HEK293 (cell line): ENCODE measurements at regions not wholly inside any gene's neighbourhood (a gene's known extent, or its start where the extent isn't known, plus 50 kb on each side); places are given as distances from the start of the nearest gene placed in this dataset.

Source experiments
- CTCF ChIP-seq: fragments of 450-650 bp; formaldehyde crosslinking; IDR thresholded peaks from 2 replicates; pipeline ENCODE4 v1.5.1; 2016; ENCODE audit warnings: missing biosample characterization, missing genetic modification characterization
- TCF7L2 ChIP-seq: IDR thresholded peaks from 2 replicates; pipeline ENCODE4 v1.6.1; 2011; ENCODE audit warnings: low read depth, mild to moderate bottlenecking, inconsistent platforms, low read length, moderate library complexity, borderline replicate concordance
- ZBTB49 ChIP-seq: fragments of 450-650 bp; formaldehyde crosslinking; IDR thresholded peaks from 2 replicates; pipeline ENCODE4 v1.5.1; 2016; ENCODE audit warnings: missing biosample characterization, missing genetic modification characterization, low read depth
- ZNF121 ChIP-seq: fragments of 450-650 bp; formaldehyde crosslinking; IDR thresholded peaks from 2 replicates; pipeline ENCODE4 v1.5.1; 2016; ENCODE audit warnings: missing biosample characterization, missing genetic modification characterization
- ZNF423 ChIP-seq: fragments of 450-650 bp; formaldehyde crosslinking; IDR thresholded peaks from 2 replicates; pipeline ENCODE4 v1.5.1; 2016; ENCODE audit warnings: missing biosample characterization, missing genetic modification characterization

GRCh38 chr3:74992898-74993297 lies 378.4 kb upstream of the CNTN3 start:
- TF ChIP-seq TCF7L2 (no peak), CTCF (no peak), ZNF423 (no peak), ZBTB49 (tag by site-specific recombination) (no peak), ZNF121 (tag by site-specific recombination) (no peak)
